GM10847 (cell line): ENCODE measurements at regions not wholly inside any gene's neighbourhood (a gene's known extent, or its start where the extent isn't known, plus 50 kb on each side); places are given as distances from the start of the nearest gene placed in this dataset.

Source experiments
- POLR2A ChIP-seq: IDR thresholded peaks from 2 replicates; pipeline ENCODE4 v1.6.1; 2011; ENCODE audit not compliant: insufficient read length; ENCODE audit errors: extremely low read depth

- TF ChIP-seq POLR2A: no peak
Observed at GRCh38 chr3:72571638-72572114, 276.6 kb downstream of the SHQ1 start.

DNA sequence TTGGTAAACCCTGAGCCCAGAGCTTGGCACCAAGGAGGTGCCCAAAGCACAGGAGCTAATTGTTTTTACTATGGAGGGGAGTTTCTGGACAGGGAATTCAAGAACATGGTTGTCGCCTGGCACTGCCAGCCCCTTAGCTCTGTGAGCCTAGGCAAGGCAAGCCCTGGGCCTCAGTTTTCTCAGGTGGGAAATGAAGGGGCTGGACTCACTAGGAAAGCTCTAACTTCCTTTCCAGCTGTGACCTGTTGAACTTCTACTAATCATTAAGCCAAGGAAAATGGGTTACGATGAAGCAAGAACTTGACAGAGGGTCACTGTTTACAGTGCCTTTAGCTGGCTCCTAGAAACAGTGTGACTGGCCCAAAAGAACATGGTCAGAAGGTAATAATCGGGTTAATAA, 277.2 kb downstream of the SHQ1 start:
- TF ChIP-seq POLR2A: no peak

GRCh38 chr3:72569754-72570440, 278.3 kb downstream of the SHQ1 start:
- TF ChIP-seq POLR2A: no peak

DNA sequence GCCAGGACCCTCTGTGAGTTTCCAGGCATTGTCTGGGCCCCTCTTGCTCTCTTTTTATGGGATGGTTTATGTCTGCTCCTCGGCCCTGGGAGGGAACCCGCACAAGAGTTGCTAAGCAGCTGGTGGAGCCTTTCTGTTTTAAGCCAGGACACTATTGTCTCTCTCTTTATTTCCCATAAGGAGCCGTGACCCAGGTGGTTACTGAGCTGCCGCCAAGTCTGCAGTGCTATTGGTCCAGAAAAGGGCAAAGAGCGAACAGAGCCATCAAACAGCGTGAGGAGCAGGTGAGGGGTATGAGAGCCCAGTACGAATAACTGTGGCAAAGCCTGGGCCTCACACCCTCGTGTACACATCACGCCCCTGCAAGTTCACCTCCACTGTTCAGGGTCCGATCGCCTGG, 280.2 kb downstream of the SHQ1 start:
- TF ChIP-seq POLR2A: no peak

- TF ChIP-seq POLR2A: no peak
Observed at GRCh38 chr3:72567474-72567873, 280.8 kb downstream of the SHQ1 start.

DNA sequence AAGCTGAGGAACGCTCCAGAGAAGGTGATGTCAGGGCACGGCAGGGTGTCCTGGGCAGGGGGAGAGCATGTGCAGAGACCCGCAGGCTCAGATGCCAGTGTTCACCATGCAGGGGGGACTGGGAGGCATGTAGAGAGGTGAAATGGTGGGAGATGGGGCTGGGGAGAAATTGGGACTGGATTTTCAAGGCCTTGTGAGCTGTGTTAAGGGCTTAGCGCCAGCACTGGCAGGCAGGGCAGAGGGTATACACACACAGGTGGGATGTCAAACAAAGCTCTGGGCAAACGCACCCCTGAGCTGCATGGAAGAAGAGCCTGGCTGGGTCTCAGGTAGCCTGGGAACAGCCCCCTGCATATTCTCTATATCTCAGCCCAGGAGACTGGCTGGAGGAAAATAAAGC, 282.7 kb downstream of the SHQ1 start:
- no peak for TF ChIP-seq POLR2A

DNA sequence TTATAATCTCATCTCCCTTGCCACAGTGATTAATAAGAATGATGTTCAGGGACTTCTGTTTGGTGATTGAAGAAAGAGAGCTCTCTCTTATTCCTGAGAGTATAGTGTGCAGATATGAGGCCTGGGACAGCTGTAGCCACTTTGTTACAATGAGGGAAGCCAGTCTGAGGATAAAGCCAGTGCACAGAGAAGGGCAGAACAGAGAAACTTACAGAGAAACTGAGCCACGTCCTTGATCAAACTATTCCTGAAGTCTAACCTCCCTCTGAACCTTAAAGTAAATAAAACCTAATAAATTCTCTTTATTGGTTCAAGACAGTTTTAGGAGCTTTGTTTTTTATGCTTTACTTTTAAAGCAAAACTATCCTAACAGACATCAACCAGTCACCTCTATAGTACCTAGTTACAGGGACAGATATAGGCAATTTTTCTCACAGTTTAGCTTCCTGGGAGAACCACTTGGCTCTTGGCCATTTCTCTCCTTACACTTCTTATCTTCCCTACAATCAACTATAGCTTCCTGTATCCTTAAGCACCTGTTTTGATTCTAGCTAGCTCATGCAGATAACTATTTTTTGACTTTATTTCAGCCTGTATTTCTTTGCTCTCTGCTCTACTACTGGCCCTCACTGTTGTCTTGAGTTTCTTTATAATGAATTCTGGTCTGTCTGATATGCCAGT, 284.4 kb downstream of the SHQ1 start:
- no peak for TF ChIP-seq POLR2A

DNA sequence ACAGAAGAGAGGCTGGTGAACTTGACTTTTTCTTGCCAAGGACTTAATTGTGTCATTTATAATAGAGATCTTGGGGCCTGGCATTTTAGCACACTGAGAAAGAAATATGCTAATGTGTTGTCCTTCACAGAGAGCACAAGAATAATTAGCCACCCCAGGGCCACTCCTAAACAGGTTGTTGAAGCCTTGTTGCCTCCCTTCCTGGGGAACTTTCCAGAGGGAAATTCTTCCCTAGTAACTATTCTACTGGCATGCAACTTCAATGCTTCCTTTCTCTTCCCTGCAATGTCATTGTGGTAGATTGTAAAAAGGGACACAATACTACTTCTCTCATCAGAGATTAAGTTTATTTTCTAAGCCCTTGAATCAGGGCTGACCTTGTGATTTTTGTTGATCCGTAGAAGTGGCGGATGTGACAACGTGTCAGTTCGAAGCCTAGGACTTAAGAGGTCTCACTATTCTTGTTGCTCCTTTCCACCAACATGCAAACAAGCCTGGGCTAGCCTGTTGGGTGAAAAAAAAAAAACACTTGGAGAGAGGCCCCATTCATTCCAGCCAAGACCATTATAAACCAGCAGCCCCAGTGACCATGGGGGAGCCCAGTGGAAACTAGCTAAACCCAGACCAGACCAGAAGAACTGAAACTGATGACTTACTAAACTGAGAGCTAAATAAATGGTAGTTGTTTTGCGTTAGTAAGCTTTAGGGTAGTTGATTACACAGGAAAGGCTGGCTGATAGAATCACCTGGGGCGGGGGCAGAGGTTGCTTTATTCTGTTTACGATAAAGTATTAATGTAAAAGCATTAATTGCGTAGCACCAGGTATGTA, 287.2 kb downstream of the SHQ1 start:
- TF ChIP-seq POLR2A: no peak

DNA sequence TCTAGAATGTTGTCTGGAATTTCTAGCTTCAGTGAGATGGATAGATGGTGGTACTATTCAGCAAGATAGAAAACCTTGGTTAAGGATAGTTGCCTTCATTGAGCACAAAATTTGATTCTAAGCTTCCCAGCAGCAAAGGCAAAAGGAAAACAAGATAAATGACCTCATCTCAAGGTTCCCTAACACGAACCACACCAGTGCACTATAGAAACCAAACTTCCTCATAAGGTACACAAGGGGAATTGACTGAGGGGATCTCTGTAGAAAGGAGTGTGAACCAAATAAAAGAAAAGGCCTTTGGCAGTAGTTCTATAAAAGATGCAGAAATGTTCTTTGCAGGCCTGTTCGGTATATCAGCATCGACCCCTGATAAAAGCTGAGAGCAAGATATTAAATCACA, 288.9 kb downstream of the SHQ1 start:
- TF ChIP-seq POLR2A: no peak

- no peak for TF ChIP-seq POLR2A
Observed at GRCh38 chr3:72558001-72558400, 290.2 kb downstream of the SHQ1 start.

- no peak for TF ChIP-seq POLR2A
Observed at GRCh38 chr3:72555714-72556113, 292.5 kb downstream of the SHQ1 start.

DNA sequence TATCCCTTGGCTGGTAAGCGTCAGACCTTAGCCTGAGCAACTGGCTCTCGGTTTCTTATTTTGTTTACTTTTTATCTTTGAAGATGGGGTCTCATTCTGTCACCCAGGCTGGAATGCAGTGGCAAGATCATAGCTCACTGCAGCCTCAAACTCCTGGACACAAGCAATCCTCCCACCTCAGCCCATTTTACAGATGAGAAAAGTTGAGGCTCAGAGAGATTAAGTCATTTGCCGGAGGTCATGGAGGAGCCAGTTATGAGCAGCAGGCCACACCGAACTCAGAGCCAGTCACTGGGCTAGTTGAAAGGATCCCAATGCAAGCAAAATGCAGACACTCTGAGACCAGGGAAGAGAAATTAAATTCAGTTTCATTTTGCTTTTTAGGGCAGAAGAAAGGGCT, 293.6 kb downstream of the SHQ1 start:
- no peak for TF ChIP-seq POLR2A

GRCh38 chr3:72553298-72553697, 294.9 kb downstream of the SHQ1 start:
- no peak for TF ChIP-seq POLR2A

DNA sequence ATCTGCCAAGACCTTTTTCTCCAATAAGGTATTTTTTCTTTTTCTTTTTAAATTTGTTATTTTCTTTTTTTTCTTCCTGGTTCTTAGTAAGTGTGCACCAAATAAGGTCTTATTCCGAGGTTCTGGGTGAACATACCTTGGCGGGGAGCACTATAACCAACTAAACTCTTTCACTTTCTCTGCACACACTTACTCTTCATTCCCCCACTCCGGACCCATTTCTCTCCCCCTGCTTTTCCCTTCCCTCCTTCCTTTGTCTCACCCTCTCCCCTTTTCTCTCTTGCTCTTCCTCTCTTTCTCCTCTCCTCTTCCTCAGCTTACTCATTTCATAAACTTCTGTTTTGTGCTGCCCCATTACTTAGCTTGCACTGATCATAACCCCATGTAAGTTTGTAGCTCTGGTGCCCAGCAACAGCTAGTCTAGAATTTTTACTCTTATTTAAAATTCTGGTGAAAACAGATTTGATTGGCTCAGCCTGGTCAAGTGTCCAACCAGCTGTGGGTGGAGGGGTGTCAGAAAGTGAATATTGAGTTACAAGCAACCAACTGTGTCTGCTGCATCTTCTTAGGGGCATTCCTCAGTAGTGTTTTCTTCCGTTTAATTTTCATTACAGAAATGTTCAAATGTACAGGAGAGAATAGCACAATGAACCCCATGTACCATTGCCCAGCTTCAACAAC, 297.5 kb downstream of the SHQ1 start:
- no peak for TF ChIP-seq POLR2A
